Chondrocyte (in vitro differentiated cells): ENCODE measurements at regions not wholly inside any gene's neighbourhood (a gene's known extent, or its start where the extent isn't known, plus 50 kb on each side); places are given as distances from the start of the nearest gene placed in this dataset.

ENCODE experiments used
- DNase-seq: peaks from one replicate; pipeline ENCODE4 v3.0.0; 2021; ENCODE audit warnings: mixed read lengths, low spot score
- H3K27ac Mint-ChIP-seq: one replicate; pipeline ENCODE4 v1.8.0; 2021; ENCODE audit warnings: mild to moderate bottlenecking, moderate library complexity, mixed read lengths; ENCODE audit not compliant: unreplicated experiment
- H3K27me3 Mint-ChIP-seq: 2 replicates; pipeline ENCODE4 v1.8.0; 2021; ENCODE audit warnings: low read depth, mixed read lengths
- H3K36me3 Mint-ChIP-seq: 2 replicates; pipeline ENCODE4 v1.8.0; 2021; ENCODE audit warnings: low read depth, mixed read lengths
- H3K4me1 Mint-ChIP-seq: 2 replicates; pipeline ENCODE4 v1.8.0; 2021; ENCODE audit warnings: low read depth, mild to moderate bottlenecking, mixed read lengths
- H3K4me3 Mint-ChIP-seq: one replicate; pipeline ENCODE4 v1.8.0; 2021; ENCODE audit warnings: mild to moderate bottlenecking, moderate library complexity, mixed read lengths; ENCODE audit not compliant: unreplicated experiment
- H3K9me3 Mint-ChIP-seq: 2 replicates; pipeline ENCODE4 v1.8.0; 2021; ENCODE audit warnings: low read depth, mixed read lengths
- CTCF ChIP-seq: fragments of 200-600 bp; sonication (generic); IDR thresholded peaks from 2 replicates; pipeline ENCODE4 v1.5.0; 2021; ENCODE audit warnings: antibody characterized with exemption, mild to moderate bottlenecking, moderate library complexity

GRCh38 chr2:124988111-124988510, 963.0 kb downstream of the CNTNAP5 start:
- no peak overlapping the region for H3K4me3 Mint-ChIP-seq
- no peak overlapping the region for H3K27ac Mint-ChIP-seq
- TF ChIP-seq CTCF, result no peak
- no peaks in the 10 kb centered on the region for H3K36me3 Mint-ChIP-seq
- no peaks in the 10 kb centered on the region for H3K27me3 Mint-ChIP-seq
- DNase-seq, result no peak
- H3K9me3 Mint-ChIP-seq, result peaks cover 7% of the 10 kb centered on the region
- H3K4me1 Mint-ChIP-seq, result no peaks in the 10 kb centered on the region

- Mint-ChIP-seq H3K4me3 (no peak overlapping the region), H3K27ac (no peak overlapping the region), H3K9me3 (peaks cover 7% of the 10 kb centered on the region), H3K36me3 (no peaks in the 10 kb centered on the region), H3K27me3 (no peaks in the 10 kb centered on the region), H3K4me1 (no peaks in the 10 kb centered on the region)
- TF ChIP-seq CTCF, result no peak
- no peak for DNase-seq
Observed at GRCh38 chr2:124988794-124989193, 963.7 kb downstream of the CNTNAP5 start.

- no peaks in the 10 kb centered on the region for H3K36me3 Mint-ChIP-seq
- peaks cover 14% of the 10 kb centered on the region for H3K9me3 Mint-ChIP-seq
- no peak overlapping the region for H3K4me3 Mint-ChIP-seq
- no peak for DNase-seq
- H3K4me1 Mint-ChIP-seq, result no peaks in the 10 kb centered on the region
- no peak overlapping the region for H3K27ac Mint-ChIP-seq
- no peak for TF ChIP-seq CTCF
- no peaks in the 10 kb centered on the region for H3K27me3 Mint-ChIP-seq
Observed at GRCh38 chr2:124993809-124994208, 968.7 kb downstream of the CNTNAP5 start.

GRCh38 chr2:124995185-124995912, 970.3 kb downstream of the CNTNAP5 start:
- Mint-ChIP-seq H3K4me3 (no peak overlapping the region), H3K9me3 (peaks cover 14% of the 10 kb centered on the region), H3K36me3 (no peaks in the 10 kb centered on the region), H3K4me1 (no peaks in the 10 kb centered on the region), H3K27ac (no peak overlapping the region), H3K27me3 (no peaks in the 10 kb centered on the region)
- TF ChIP-seq CTCF, result no peak
- no peak for DNase-seq

- no peak for TF ChIP-seq CTCF
- Mint-ChIP-seq H3K27ac (no peak overlapping the region), H3K9me3 (peaks cover 14% of the 10 kb centered on the region), H3K4me1 (no peaks in the 10 kb centered on the region), H3K4me3 (no peak overlapping the region), H3K36me3 (no peaks in the 10 kb centered on the region), H3K27me3 (no peaks in the 10 kb centered on the region)
- DNase-seq, result no peak
Observed at GRCh38 chr2:124996406-124996805, 971.3 kb downstream of the CNTNAP5 start.
